HepG2 (cell line): ENCODE measurements at regions not wholly inside any gene's neighbourhood (a gene's known extent, or its start where the extent isn't known, plus 50 kb on each side); places are given as distances from the start of the nearest gene placed in this dataset.

Source experiments
- ELF4 ChIP-seq: sonication (generic); formaldehyde crosslinking; IDR thresholded peaks from 2 replicates; pipeline ENCODE4 v1.5.0; 2020; ENCODE audit warnings: missing genetic modification reagents, mild to moderate bottlenecking, moderate library complexity, borderline replicate concordance
- REST ChIP-seq, 2 experiments: IDR thresholded peaks; 2 replicates each; pipeline ENCODE4 v1.6.1; 2011 to 2012; ENCODE audit warnings: low read length in 2 of 2, borderline replicate concordance in 1 of 2, low read depth in 1 of 2, mild to moderate bottlenecking in 1 of 2, moderate library complexity in 1 of 2
- ZNF770 ChIP-seq: sonication (generic); formaldehyde crosslinking; IDR thresholded peaks from 2 replicates; pipeline ENCODE4 v1.5.0; 2020; ENCODE audit warnings: mild to moderate bottlenecking, missing genetic modification reagents

GRCh38 chr2:2901384-2902345 is 476.0 kb downstream of the EIPR1 start:
- TF ChIP-seq ZNF770 (CRISPR knock-in tag) (no peak), REST (IDR thresholded peaks at IDR 0.05; ENCODE audit: borderline replicate concordance in 1 of 2, low read depth in 1 of 2, low read length in 2 of 2) (no peak), ELF4 (no peak)
